ENCODE measurements at regions not wholly inside any gene's neighbourhood (a gene's known extent, or its start where the extent isn't known, plus 50 kb on each side); places are given as distances from the start of the nearest gene placed in this dataset.
A peak's percentile ranks its signal among the peaks of the same experiment; 100 is the strongest.
"Not testable (repeated sequence)": the region's sequence is repeated elsewhere in the genome, so short reads cannot be mapped to it uniquely, and the experiment has no call there.

DNA sequence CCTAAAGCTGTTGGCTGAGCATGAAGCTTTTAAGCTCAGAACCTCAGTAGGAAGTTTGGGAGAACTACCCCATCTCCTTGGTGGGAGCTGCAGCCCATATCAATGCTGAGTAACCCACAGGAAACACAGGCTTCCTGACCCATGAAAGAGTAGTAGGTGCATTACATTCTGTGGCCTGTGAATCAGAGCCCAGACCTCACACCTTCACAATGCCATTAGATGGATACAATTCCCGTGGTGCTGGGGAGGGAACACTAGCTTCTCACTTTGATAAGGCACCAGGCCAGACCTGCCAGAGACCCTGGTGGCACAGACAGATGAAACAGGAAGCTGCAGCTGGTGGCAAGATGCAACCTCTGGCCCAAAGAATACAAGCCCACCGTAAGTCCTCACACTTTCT lies 308.8 kb downstream of the NPHP4 start:
- no peak for DNase-seq

DNA sequence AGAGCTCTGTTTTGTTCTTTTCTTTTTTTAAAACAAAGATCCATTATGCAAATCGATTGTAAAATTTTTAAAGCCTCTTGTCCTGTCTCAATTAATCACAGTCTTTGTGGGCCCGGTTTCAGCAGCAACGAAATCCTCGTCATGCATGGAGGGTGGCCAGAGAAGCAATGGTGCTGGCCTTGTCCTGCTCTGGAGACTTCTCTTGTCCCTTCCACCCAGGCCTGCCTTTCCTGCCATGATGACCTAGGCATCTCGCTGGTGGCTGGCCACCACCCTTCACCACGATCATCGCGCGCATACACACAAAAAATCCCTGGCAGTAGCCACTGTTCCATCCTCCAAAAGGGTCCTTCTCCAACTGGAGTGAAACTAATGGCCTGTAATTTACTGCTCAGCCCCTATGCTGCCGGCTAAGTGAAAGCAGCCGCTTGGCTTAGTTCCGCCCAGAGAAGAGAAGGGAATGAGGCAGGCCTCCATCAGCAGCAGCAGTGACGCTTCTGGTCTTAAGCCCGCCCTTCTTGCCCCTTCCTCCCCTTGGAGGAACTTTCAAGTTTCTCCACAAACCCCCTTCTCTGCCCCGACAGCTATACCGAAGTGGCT lies 309.5 kb downstream of the NPHP4 start:
- no peak for DNase-seq

DNA sequence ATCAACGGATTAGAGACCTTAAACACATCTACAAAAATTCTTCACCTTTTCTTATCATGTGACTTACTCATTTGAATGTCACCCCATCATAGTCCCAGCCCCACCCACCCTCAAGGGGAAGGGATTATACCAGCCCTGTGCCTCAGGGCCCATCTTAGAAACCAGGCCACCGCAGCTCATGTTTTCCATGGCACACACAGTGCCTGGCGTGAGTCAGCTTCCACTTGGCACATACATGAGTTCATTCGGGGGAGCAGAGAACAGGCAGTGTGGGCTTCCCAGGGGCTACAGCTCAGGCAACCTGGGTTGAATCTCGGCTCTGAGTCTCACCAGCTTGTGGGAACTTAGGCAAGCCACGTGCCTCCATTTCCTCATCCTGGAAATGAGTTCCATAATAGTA lies 310.6 kb downstream of the NPHP4 start:
- no peak for DNase-seq

DNA sequence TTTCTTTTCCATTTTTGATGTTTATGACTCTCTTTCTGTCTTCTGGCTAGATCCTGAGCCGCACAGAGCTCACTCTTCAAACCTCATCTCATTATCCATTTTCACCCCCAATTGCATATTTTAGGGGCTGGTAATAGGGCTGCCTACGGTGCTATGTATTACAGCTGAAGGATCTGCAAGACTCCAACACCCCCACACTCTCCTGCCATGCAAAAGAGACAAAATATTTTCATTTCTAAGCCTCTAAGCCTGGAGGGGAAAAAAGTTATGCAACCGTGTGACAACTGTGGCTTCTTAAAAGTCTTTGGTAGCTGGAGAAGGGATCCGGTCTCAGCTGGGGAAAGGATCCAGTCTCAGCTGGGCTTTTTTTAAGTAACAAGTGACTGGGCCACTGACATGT lies 311.6 kb downstream of the NPHP4 start:
- no peak for DNase-seq

DNA sequence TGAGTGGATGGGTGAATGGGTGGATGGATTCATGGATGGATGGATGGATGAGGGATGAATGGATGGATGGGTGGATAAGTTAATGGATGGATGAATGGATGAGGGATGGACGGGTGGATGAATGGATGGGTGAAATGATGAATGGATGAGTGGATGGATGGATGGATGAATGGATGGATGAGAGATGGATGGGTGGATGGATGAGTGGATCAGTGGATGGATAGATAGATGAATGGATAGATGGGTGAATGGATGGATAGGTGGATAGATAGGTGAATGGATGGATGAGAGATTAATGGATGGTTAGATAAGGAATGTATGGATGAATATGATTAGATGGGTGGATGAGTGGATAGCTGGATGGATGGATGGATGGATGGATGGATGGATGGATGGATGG lies 313.5 kb downstream of the NPHP4 start:
- no peak for DNase-seq

DNA sequence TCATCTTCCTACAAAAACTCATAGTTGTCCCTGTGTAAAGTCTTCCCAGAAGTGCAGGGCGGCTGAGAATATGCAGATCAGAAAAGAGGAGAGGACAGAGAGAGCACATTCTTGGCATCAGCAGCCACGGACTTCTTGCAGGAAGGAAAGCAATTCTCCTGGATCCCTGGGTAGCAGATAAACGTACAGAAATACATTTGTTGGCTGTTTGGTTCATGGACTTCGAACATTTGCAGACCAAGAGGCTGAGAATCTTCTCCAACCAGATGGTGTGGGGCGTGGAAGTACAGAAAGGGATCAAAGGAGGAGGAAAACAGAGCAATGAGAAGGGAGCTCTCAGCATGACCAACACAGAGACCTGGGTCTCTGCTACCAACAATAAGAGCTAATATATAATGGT lies 319.9 kb downstream of the NPHP4 start:
- DNase-seq: not testable (repeated sequence)

DNA sequence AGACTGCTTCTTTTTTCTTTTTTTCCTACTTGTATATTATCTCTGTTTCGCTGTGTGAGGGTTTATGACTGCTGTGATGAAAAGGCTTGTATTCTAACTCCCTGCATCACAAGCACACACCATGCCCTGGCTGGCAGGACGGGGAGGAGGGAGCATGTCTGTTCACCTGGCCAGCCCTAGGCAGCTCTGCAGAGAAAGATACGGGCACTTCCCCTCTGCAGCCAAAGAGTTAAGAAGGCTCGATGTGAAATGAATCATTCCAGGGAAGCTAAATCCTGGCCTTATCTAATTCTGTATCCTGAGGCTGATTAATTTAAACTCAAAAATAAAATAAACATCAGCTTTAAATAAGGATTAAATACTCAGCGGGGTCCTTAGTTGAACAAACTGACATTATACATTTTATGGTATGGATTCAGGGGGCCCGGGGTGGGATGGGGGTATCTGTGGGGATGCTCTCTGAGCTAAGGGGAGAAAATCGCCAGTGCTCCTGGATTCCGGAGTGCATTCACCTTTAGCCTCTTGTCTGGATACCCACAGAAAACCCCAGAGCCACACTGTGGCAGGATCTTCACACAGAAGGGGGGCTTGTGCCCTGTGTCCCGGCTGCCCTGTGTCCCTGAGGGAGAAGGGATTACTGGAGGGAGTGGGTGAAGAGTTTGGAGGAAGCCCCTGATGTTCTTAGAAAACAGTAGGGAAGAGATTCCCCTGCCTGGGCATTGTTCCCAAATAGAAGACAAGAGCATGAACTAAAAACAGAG lies 321.5 kb downstream of the NPHP4 start:
- DNase-seq: no peak

DNA sequence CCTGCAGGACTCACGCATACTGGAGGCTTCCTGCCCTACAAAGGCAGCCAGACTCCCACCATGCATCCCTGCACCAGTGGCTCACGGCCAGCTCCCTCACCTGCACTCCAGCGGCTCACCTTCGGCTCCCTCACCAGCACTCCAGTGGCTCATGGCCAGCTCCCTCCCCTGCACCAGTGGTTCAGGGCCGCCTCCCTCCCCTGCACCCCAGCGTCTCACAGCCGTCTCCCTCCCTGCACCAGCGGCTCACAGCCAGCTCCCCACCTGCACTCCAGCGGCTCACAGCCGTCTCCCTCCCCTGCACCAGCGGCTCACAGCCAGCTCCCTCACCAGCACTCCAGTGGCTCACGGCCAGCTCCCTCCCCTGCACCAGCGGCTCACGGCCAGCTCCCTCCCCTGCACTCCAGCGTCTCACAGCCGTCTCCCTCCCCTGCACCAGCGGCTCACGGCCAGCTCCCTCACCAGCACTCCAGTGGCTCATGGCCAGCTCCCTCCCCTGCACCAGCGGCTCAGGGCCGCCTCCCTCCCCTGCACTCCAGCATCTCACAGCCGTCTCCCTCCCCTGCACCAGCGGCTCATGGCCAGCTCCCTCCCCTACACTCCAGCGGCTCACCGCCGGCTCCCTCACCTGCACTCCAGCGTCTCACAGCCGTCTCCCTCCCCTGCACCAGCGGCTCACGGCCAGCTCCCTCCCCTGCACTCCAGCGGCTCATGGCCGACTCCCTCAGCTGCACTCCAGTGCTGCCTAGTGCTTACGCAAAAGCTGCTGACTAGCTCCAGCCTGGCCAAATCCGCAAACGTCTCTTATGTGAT lies 324.5 kb downstream of the NPHP4 start:
- peak; percentile 8 for DNase-seq

DNA sequence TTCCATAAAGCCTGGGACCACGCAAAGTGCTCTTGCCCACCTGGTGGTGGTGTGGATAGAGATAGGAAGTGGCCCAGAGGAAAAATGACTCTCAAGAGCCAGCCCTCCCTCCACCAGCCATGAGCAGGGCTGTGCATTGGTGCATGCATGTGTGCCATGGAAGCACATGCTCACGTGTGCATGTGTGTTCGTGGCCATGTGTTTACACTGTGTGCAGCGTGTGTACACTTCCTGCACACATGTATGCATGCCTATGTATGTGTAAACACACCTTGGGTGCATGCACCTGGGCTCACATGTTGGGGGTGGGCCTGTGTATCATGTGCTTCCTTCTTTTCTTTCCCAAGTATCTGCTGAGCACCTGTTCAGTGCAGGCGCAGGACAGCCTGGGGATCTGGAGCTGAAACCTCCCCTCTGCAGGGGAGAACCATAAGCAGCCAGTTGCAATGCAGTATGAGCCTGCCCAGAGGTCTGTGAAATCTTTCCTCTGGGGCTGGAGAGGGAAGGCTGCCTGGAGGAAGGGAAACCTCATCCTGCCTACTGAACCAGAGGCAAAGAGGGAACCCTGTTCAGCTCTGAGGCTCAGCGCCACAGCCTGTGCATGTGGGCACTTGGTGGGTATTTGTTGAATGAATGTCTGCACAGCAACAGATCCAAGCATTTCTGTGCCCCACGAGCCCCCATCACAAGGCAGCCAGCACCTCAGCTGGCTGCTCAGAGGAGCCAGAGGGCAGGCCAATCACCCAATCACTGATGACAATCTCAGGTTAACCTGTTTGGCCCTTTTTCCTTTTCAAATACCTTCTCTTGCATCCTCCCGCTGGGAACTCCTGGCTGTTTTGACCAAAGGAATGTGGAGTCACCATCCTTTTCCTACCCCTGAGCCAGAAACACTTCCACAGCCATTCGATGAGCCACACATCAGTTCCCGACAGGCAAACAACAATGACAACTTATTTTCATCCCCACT lies 327.0 kb downstream of the NPHP4 start:
- no peak for DNase-seq

DNA sequence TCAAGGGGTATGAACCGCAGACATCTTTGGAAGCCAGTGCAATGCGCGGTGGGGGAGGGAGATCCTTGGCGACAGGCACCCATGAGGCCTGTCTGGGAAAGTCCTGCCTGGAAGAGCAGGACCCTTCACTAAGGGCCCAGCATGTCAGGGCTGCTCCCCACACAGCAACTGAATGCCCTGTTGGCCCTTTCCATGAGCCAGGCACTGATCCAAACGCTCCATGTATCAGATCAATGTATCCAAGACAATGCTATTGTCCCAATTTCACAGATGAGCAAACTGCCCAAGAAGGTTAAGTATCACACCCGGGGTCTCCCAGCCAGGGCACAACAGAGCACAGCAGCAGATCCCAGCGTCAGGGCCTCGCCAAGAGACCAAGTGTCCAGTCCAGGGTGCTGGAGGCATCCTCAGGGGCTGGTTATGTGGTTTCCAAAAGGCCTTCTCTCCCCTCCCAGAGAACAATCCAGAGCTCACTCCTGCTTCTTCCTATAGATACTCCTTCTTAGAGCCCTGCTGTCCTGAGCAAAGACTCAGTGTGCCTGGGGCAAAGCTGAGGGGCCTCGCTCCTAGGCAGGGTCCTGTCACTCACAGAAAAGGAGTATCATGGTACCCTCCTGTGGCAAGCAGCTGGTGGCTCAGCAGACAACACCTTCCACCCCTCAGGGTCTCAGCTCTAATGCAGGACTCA lies 328.0 kb downstream of the NPHP4 start:
- no peak for DNase-seq

DNA sequence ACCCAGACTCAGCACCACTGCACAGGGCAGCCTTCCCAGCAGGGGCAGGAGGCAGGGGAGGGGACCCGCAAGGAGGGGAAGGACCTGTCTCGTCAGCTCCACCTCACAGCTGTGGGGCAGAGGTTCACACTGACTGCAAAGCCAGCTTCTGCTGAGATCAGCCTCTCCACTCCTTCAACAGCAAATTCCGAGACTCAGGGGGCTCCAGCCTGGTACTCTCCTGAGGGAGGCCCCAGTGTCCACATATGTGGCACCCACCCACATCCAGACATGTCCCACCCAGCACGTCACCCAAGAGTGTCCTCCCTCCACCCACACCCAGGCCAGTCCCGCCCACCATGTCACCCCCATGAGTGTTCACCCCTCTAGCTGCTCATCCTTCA lies 329.5 kb downstream of the NPHP4 start:
- no peak for DNase-seq

DNA sequence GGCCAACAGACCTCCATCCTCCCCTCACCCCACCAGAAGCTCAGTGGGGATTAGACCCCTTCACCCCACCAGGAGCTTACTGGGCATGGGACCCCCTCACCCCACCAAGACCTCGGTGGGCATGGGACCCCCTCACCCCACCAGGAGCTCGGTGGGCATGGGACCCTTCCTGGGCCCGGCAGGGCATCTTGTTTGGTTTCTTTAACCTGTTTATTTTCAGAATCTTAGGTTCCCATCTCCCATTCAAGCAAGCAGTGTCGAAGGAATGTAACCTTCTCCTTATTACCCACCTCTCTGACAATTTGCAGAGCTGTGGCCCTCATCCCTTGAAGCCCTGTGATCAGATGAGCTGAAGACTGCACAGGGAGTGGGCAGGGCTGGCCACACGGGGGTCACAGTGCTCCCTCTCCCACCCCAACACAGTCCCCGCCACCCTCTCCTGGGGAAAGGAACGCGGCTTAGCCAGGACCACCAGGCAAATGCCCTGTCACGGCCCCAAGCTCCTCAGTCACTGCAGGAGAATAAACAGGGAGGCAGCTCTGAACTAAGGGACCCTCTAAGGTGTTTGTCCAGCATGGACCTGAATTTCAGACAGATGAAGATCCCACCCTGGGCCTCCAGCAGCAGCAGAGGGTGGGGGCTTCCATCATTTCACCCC lies 330.0 kb downstream of the NPHP4 start:
- DNase-seq: no peak

DNA sequence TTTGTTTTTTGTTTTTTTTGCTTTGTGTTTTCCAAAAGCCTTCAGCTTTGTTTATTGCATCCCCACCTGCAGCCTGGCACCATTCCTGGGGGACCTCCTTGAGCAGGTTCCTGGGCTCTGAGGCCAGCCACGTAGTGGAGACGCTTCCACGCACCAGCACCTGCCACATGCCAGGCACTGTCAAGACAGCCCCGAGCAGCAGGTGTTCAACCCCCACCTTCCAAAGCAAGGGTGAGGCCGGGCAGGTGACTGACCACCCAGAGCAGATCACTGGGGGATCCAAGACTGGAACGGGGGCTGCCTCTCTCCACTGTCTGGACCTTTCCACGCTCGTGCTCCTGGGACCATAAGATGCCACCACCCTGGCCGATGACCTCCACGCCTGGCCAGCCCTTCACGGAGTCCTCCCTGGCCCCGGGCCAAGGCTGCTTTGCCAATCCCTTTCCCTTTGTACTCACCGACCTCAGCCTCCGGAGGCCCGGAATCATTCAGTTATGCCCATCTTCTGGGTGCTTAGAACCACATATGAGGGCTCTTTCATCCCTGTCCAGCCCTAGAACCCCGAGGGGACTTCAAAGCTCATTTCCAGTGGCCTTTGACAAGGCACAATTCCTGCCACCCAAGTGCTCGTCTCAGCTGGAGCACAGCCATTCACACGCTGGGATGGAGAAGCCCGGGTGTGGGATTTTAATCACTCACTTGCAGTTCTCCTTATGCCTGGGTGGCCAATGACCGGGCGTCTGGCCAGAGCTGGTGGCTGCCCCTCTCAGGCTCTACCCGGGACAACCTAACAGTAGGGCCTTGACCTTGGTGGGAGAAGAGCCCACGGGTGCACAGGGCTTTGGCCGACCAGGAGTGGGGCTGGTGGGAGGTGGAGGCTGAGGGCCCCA lies 330.8 kb downstream of the NPHP4 start:
- DNase-seq: no peak

DNA sequence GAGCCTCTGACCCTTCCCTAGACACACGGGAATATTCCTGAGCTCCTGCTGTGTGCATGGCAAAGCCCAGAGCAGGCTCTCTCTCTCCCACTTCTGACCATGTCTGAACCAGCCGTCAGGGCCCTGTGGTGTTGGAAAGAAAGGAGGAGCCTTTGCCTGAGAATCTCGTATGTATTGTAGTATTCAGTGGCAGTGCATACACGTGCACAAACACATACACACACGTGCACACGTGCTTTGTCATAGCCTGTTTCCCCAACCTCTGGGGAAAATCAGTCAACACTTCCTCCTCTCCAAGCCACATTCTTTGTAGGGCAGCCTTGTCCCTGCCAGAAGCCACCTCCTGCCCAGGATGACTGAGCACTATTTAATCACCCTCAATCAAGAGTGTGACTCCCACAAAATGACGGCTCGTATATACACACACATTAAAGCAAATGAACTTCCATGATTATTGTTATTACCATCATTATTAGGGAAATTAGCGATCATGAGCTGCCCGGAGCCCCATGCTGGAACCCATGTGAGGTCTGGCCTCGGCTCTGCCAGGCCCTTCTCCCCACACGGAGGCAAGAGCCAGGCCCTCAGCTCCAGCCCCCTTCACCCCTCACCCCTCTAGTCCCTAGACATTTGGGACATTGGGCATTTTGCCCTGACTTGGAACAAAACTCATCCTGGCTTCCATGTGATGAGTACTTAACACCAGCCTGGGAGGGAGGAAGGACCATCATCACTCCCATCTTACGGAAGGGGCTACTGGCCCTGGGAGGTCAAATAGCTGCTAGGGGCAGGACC lies 331.9 kb downstream of the NPHP4 start:
- no peak for DNase-seq

DNA sequence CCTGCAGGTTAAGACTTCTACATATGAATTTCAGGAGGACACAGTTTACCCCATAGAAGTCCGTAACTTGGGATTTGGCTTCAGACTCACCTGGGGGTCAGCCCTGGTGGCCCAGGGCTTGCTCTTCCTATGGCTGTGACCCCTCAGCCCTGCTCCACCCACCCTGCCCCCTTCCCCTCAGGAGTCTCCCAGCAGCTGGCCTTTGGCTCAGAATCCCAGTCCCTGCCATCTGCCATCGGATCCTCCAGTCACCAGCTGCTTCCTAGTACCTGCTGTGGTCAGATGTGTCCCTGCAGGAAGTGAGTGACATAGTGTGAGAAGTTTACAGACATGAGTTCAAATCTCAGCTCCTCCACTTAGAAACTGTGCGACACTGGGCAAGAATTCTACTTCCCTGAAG lies 332.6 kb downstream of the NPHP4 start:
- no peak for DNase-seq

DNA sequence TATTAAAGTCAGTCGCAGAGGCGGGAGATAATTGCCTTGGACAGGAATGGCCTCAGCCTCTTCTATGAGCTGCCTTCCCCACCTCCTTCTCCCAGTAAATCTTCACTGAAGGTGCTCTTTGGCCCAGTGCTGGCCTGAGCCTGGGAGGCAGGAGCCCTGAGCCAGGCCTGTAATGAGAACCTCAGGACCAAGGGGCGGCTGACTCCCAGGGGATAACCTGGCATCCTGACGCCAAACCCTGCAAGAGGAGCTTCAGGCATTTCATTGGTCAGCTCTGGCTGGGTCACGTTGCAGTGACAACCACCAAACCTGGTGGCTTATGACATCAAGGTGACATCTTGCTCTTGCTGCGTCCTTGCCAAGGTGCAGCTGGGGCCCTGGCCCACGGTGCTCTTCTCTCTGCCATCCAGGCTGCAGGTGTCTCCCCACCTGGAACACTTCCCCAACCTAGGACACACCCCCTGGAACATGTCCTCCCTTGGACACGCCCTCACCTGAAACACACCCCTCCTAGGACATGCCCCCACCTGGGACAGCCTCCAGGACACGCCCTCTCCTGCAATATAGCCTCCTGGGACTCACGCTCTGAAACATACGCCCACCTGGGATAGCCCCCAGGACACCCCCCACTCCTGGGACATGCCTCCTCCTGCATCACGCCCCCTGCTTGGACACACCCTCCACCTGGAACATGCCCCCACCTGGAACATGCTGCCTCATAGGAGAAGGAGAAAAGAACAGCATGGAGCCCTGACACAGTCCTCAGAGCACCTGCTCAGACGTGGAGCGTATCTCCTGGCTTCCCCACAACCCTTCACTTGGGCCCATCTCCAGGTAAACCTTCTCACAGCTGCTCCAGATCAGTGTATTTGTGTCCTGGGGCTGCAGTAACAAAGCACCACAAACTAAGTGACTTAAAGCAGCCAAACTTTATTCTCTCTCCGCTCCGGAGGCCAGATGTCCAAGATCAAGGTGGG lies 333.6 kb downstream of the NPHP4 start:
- DNase-seq: no peak

DNA sequence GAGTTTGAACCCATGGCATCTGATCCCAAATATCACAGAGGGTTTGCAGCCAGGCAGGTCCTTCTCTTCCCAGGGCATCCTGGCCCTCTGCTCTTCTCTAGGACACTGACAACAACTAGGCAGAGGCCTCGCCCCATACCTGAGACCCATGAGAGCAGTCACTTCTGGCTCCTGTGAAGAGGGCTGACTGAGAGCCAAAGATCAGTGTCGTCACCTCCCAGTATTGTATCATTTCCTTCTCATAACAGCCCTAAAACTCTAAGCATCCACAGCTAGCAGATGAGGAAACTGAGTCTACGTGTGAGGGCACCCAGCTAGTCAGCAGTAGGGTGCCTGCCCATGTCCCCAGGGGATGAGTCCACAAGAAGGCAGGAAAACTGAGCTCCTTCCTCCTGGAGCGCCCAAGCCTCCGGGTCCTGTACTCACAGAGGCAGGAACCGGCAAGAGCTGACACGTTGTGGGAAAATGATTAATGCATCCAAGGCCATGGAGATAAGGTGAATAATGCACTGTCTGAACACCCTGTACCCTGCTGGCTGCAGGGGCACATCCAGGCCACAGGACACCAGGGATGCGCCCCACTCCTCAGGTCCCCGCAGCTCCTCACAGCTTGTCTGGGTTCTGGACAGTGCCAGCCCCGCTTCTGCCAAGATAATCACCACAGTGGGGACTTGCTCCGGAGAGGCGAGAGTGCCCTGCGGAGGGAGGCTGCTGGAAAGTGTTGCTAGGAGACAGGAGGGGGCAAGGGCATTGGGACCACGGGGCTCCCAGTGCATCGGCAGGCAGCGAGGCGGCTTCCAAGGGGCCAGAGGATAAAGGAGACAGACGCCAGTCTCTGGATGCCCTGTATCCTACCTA lies 340.0 kb downstream of the NPHP4 start:
- DNase-seq: no peak

DNA sequence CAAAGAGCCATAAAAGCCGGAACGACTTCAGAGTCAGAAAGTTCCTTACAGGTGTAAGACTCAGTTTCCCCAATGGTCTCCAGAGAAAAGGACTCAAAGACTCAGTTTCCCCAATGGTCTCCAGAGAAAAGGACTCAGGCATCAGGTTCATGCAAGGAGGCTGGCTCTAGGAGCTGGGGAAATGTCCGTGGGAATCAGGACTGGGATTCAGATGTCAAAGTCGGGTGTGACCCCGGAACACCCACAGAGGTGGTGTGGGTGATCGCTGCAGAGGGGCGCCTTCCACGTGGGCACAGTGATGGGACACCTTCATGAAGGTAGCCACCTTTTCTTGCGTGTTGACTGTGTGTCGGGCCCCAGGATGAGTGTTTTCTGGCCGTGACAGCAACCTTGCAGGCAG lies 340.8 kb downstream of the NPHP4 start:
- DNase-seq: no peak

Data from CD4-positive, alpha-beta T cell treated with Interleukin-4 for 4 hours (primary cell).